Jurkat, Clone E6-1 (cell line): ENCODE measurements at regions not wholly inside any gene's neighbourhood (a gene's known extent, or its start where the extent isn't known, plus 50 kb on each side); places are given as distances from the start of the nearest gene placed in this dataset.

Experiments
- DNase-seq: peaks from one replicate; pipeline ENCODE4 v3.0.0-alpha.2; 2011; ENCODE audit warnings: low read depth, low spot score
- H3K4me3 ChIP-seq: 2 replicates; pipeline ENCODE4 v1.5.1; 2011; ENCODE audit warnings: mild to moderate bottlenecking, low read length, control low read depth, moderate library complexity

DNA sequence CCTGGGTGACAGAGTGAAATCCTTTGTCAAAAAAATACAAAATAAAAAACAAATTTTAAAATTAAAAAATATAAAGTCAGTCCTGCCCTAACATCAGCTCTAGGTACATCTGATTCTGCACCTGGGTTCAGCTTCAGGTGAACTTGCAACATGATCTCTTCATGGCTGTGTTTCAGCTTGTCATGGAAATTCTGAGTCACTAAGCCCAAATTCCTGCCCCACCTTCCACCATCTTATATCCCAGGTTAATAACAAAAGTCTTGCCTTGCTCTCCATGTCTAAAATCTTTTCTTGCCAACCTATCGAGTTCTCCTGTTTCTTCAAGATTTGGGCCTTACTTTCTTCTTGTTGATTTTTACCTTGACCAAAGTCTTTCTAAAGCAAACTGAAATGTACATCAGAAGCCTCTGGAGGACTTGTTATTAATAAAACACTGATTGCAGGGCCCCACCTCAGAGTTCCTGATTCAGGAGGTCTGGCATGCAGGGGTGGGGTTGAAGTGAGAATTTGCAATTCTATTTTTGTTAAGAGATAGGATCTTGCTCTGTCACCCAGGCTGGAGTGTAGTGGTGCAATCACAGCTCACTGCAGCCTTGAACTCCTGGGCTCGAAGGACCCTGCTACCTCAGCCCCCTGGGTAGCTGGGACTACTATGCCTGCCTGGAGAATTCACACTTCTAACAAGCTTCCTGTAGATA lies 125.8 kb upstream of the VCX3A start:
- H3K4me3 ChIP-seq, result no peak overlapping the region
- DNase-seq, result no peak

- no peak for DNase-seq
- no peak overlapping the region for H3K4me3 ChIP-seq
These were observed 110.3 kb upstream of the VCX3A start for GRCh38 chrX:6645216-6645615.

DNA sequence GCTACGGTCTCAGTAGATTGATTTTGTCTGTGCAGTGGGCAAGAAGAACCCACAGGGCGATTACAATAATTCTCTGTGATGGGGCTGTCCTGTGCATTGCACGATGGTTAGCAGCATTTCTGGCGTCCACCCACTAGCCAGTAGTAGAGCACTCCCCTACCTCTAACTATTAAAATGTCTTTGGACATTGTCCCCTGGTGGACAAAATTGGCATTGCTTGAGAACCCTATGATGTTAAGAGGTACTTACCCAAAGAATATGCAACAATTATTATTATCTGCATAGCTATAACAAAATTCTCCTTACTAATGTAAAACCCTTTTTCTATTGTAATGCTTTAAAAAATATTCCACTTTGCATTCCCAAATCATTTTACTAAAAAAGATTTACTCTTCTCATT lies 109.5 kb upstream of the VCX3A start:
- DNase-seq, result no peak
- no peak overlapping the region for H3K4me3 ChIP-seq

GRCh38 chrX:6640727-6641126 lies 105.8 kb upstream of the VCX3A start:
- H3K4me3 ChIP-seq, result no peak overlapping the region
- no peak for DNase-seq

DNA sequence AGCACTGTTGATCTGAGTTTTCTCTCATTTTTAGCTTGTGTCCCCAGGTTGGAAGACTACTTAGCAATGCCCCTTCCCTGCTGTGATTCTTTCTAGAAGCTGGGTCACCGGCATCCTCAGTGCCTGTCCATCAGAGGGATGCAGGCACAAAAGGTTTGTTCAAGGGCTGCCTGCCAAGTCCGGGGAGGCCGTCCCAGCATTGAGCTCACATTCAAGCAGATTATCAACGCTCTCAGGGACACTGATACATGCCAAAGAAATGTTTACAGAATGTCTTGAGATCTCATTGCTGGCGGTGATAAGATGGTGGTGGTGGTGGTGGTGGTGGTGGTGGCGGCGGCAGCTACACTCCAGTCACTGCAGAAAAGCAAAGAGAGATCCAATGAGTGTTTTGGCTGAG lies 79.6 kb upstream of the VCX3A start:
- H3K4me3 ChIP-seq, result no peak overlapping the region
- no peak for DNase-seq

- H3K4me3 ChIP-seq, result no peak overlapping the region
- DNase-seq, result no peak
These were observed 64.4 kb upstream of the VCX3A start for GRCh38 chrX:6599230-6599860.
